ENCODE measurements at regions not wholly inside any gene's neighbourhood (a gene's known extent, or its start where the extent isn't known, plus 50 kb on each side); places are given as distances from the start of the nearest gene placed in this dataset.

DNA sequence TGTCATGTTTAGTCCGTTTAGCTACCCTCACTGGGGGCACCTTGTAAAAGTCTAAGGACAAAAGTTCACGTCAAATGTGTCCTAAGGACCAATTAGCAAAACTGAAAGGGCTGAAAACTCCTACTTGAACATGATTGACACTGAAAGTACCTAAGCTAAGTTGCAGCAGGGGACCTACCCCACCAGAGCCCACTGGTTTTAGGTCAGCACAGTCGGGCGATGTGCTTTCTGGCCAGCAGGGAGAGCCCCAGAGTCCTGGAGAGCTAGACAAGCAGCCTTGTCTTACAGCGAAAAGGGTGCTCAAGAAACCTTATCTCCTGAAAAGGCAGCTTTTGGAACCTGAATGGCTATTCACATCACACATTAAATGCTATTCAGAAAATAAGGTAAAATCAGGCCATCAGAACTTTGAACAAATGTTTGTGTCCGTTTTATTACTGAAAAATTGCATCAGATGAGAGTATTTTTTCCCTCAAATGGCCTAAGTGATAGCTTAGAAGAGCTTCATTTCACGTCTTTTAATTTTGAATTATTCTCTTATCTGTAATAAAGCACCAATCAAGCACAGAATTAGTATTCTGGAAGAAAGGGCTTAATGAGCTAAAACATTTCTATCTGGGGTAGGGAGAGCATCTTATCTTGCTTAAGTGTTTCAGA lies 52.2 kb upstream of the MKI67 start:
- H3K27me3 ChIP-seq (ENCODE audit: insufficient read depth, low read length) = peaks cover 4% of the 10 kb centered on the region; the same call in 1 of the 2 replicates
- no peak overlapping the region for H2AFZ ChIP-seq (ENCODE audit: low read length)
- no peaks in the 10 kb centered on the region for H4K20me1 ChIP-seq (ENCODE audit: insufficient read depth, low read length)
- H3F3A ChIP-seq (ENCODE audit: insufficient read depth, low read length) = no peaks in the 10 kb centered on the region
- H3K27ac ChIP-seq (ENCODE audit: low read depth, low read length, poor library complexity, severe bottlenecking) = no peak overlapping the region
- H3K36me3 ChIP-seq (ENCODE audit: insufficient read depth, low read length) = no peaks in the 10 kb centered on the region
- H3K4me1 ChIP-seq (ENCODE audit: insufficient read depth, low read length, severe bottlenecking) = no peaks in the 10 kb centered on the region
- no peaks in the 10 kb centered on the region for H3K79me2 ChIP-seq (ENCODE audit: insufficient read depth, low read length)
- no peaks in the 10 kb centered on the region for H3K9me3 ChIP-seq (ENCODE audit: low read length)
- H3K9me2 ChIP-seq (ENCODE audit: low read depth, low read length) = no peaks in the 10 kb centered on the region
- H3K9ac ChIP-seq (ENCODE audit: low read length) = no peak overlapping the region
- no peak overlapping the region for H3K4me3 ChIP-seq (ENCODE audit: low read depth, low read length, poor library complexity, severe bottlenecking)
- TF ChIP-seq EZH2 (IDR thresholded peaks at IDR 0.05; ENCODE audit: borderline replicate concordance, low read length) (no peak), CTCF (IDR thresholded peaks at IDR 0.05; ENCODE audit: low read length) (peak; percentile 69)
- no peak overlapping the region for H3K4me2 ChIP-seq (ENCODE audit: low read length)

DNA sequence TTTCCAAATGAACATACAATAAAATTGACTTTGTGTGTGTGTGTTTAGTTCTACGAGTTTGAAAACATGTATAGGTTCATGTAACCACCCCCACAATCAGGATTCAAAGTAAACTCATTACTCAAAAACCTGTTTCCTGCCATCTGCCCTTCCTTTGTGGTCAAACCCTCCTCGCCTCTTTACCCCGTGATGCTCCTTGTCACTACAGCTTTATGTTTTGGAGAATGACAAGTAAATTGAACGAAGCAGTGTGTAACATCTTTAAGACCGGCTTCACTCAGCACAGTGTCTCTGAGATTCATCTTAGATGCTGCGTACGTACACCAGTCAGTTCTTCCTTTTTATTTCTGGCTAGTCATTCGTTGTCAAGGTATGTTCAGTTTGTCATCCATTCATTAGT lies 54.6 kb upstream of the MKI67 start:
- H3K4me3 ChIP-seq (ENCODE audit: low read depth, low read length, poor library complexity, severe bottlenecking) = no peak overlapping the region
- H3K9me3 ChIP-seq (ENCODE audit: low read length) = no peaks in the 10 kb centered on the region
- H3K27me3 ChIP-seq (ENCODE audit: insufficient read depth, low read length) = peaks cover 4% of the 10 kb centered on the region; the same call in 1 of the 2 replicates
- no peak overlapping the region for H3K4me2 ChIP-seq (ENCODE audit: low read length)
- H4K20me1 ChIP-seq (ENCODE audit: insufficient read depth, low read length) = no peaks in the 10 kb centered on the region
- H3K9me2 ChIP-seq (ENCODE audit: low read depth, low read length) = no peaks in the 10 kb centered on the region
- no peaks in the 10 kb centered on the region for H3K79me2 ChIP-seq (ENCODE audit: insufficient read depth, low read length)
- H3K9ac ChIP-seq (ENCODE audit: low read length) = no peak overlapping the region
- H3K4me1 ChIP-seq (ENCODE audit: insufficient read depth, low read length, severe bottlenecking) = no peaks in the 10 kb centered on the region
- H2AFZ ChIP-seq (ENCODE audit: low read length) = no peak overlapping the region
- no peaks in the 10 kb centered on the region for H3K36me3 ChIP-seq (ENCODE audit: insufficient read depth, low read length)
- no peaks in the 10 kb centered on the region for H3F3A ChIP-seq (ENCODE audit: insufficient read depth, low read length)
- no peak for TF ChIP-seq EZH2 (IDR thresholded peaks at IDR 0.05; ENCODE audit: borderline replicate concordance, low read length)
- no peak for TF ChIP-seq CTCF (IDR thresholded peaks at IDR 0.05; ENCODE audit: low read length)
- no peak overlapping the region for H3K27ac ChIP-seq (ENCODE audit: low read depth, low read length, poor library complexity, severe bottlenecking)

- Histone ChIP-seq H3K27me3 (ENCODE audit: insufficient read depth, low read length) (0 out of 2 replicates have a peak, but pooled peaks cover 4% of the 10 kb centered on the region), H4K20me1 (ENCODE audit: insufficient read depth, low read length) (no peaks in the 10 kb centered on the region), H3K4me3 (ENCODE audit: low read depth, low read length, poor library complexity, severe bottlenecking) (no peak overlapping the region), H3K27ac (ENCODE audit: low read depth, low read length, poor library complexity, severe bottlenecking) (no peak overlapping the region), H3K4me2 (ENCODE audit: low read length) (no peak overlapping the region), H2AFZ (ENCODE audit: low read length) (no peak overlapping the region), H3K36me3 (ENCODE audit: insufficient read depth, low read length) (no peaks in the 10 kb centered on the region), H3K9me3 (ENCODE audit: low read length) (no peaks in the 10 kb centered on the region), H3F3A (ENCODE audit: insufficient read depth, low read length) (no peaks in the 10 kb centered on the region), H3K9me2 (ENCODE audit: low read depth, low read length) (no peaks in the 10 kb centered on the region), H3K9ac (ENCODE audit: low read length) (no peak overlapping the region), H3K79me2 (ENCODE audit: insufficient read depth, low read length) (no peaks in the 10 kb centered on the region), H3K4me1 (ENCODE audit: insufficient read depth, low read length, severe bottlenecking) (no peaks in the 10 kb centered on the region)
- TF ChIP-seq EZH2 (IDR thresholded peaks at IDR 0.05; ENCODE audit: borderline replicate concordance, low read length) = no peak
- no peak for TF ChIP-seq CTCF (IDR thresholded peaks at IDR 0.05; ENCODE audit: low read length)
These were observed 59.4 kb upstream of the MKI67 start for GRCh38 chr10:128185627-128186026.
